ENCODE measurements at regions not wholly inside any gene's neighbourhood (a gene's known extent, or its start where the extent isn't known, plus 50 kb on each side); places are given as distances from the start of the nearest gene placed in this dataset.

DNA sequence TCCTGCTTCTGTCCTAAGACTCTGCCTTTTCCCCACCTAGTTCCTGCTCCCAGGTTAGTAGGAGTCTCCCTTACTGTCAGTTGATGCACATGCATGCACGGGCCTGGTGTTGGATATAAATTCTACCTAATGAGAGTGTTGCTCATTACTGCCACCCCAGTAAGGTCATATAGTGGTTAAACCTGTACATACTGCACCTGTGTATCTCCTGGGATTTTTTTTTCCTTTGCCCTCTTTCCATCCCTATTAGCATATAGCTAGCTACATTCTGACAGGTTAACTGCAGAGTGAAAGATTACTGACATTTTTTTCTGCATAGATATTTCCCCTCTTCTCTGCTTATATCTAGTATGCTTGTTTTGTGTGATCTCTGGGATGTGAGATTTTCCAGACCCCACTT lies 201.5 kb upstream of the PIRT start:
- no peak for TF ChIP-seq CTCF (IDR thresholded peaks at IDR 0.05)
- TF ChIP-seq POLR2A (IDR thresholded peaks at IDR 0.05): no peak

All from right lobe of liver (tissue), 4 donors.